IPS-15b (cell line): ENCODE measurements at regions not wholly inside any gene's neighbourhood (a gene's known extent, or its start where the extent isn't known, plus 50 kb on each side); places are given as distances from the start of the nearest gene placed in this dataset.

ENCODE experiments used
- H3K27me3 ChIP-seq: one replicate; pipeline ENCODE4 v1.6.1; 2013; ENCODE audit warnings: low read length; ENCODE audit not compliant: control insufficient read depth, insufficient read depth
- H3K36me3 ChIP-seq: one replicate; pipeline ENCODE4 v1.6.1; 2013; ENCODE audit warnings: low read length; ENCODE audit not compliant: control insufficient read depth, insufficient read depth
- H3K4me1 ChIP-seq: one replicate; pipeline ENCODE4 v1.6.1; 2013; ENCODE audit warnings: mild to moderate bottlenecking, low read length; ENCODE audit not compliant: control insufficient read depth, insufficient read depth
- H3K4me3 ChIP-seq: one replicate; pipeline ENCODE4 v1.5.1; 2013; ENCODE audit warnings: low read depth, low read length
- H3K9ac ChIP-seq: one replicate; pipeline ENCODE4 v1.6.1; 2013; ENCODE audit warnings: low read depth, mild to moderate bottlenecking, low read length
- H3K9me3 ChIP-seq: one replicate; pipeline ENCODE4 v1.6.1; 2013; ENCODE audit warnings: mild to moderate bottlenecking, low read length; ENCODE audit not compliant: control insufficient read depth, insufficient read depth

DNA sequence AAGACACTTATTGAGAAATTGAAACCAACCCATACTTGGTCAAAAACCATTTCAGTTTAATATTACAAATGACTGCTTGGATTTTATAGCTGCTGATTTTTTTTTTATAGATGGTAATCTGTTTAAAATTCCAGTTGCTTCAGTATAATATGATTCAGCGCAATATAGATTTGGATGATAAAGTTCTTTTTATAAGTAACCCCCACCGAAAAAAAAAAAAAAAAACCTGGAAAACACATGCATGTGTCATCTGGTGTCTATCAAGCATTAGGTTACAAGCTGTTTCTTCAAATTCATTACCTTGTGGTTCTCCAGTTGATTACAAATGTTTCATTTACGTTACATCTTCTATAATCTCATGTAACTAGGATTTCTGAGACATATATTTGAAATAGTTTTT is 356.6 kb upstream of the ROBO2 start:
- H3K36me3 ChIP-seq, result no peaks in the 10 kb centered on the region
- no peaks in the 10 kb centered on the region for H3K27me3 ChIP-seq
- no peak overlapping the region for H3K4me3 ChIP-seq
- H3K4me1 ChIP-seq, result peaks cover 7% of the 10 kb centered on the region
- H3K9me3 ChIP-seq, result no peaks in the 10 kb centered on the region
- no peak overlapping the region for H3K9ac ChIP-seq

DNA sequence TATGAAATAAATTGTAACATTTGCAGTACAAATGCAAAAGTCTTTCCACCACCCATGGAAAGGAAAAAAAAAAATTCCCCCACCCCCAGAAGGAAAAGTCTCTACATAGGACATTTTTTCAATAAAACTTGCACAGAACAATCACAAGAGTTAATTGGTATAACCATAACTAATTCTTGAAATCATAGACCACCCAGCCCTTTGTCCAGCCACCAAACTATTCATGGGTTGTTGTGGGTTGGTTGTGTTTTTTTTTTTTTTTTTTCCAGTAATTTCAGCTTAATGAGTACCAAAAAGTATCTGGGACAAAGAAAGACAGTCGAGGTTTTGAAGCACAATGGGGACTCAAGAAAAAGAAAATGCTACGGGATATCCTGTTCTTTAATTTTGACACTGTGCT is 355.0 kb upstream of the ROBO2 start:
- Histone ChIP-seq H3K4me3 (no peak overlapping the region), H3K9me3 (no peaks in the 10 kb centered on the region), H3K9ac (no peak overlapping the region), H3K4me1 (peaks cover 7% of the 10 kb centered on the region), H3K36me3 (no peaks in the 10 kb centered on the region), H3K27me3 (no peaks in the 10 kb centered on the region)

DNA sequence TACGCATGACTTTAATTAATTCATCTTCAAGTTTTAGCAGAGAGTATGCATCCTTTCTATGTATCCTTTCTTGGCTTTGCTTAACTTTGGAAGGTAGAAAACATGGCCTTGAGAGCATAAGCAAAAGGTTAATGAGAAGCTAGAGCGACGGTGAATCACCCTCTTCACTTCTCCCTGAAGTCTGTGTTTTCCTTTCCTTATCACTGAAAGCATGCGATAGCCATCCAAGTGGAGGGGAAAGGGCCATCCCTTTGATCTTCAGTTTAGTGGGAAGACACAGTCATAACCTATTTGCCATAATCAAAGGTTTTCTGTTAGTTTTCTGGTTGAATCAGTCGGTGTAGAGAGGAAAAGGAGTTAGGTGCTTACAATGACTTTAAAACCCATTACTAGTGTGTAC is 354.0 kb upstream of the ROBO2 start:
- Histone ChIP-seq H3K36me3 (no peaks in the 10 kb centered on the region), H3K9ac (no peak overlapping the region), H3K4me1 (peaks cover 7% of the 10 kb centered on the region), H3K9me3 (no peaks in the 10 kb centered on the region), H3K4me3 (no peak overlapping the region), H3K27me3 (no peaks in the 10 kb centered on the region)

DNA sequence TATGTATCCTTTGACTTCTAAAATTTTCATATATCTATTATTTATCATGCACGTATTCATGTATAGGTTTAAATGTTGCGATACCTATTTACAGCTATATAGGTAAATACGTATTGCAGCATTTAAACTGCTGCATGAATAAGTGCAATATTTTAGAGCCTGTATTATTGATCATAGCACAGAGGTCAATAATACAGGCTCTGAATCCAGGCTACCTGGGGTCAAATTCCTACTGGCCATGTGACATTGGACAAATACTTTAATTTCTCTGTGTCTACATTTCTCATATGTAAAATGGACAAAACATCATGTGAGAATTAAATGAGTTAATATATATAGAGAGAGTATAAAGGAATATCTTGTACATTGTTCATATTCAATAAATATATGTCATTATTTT is 352.9 kb upstream of the ROBO2 start:
- Histone ChIP-seq H3K4me1 (peaks cover 5% of the 10 kb centered on the region), H3K4me3 (no peak overlapping the region), H3K27me3 (no peaks in the 10 kb centered on the region), H3K36me3 (no peaks in the 10 kb centered on the region), H3K9me3 (no peaks in the 10 kb centered on the region), H3K9ac (no peak overlapping the region)

DNA sequence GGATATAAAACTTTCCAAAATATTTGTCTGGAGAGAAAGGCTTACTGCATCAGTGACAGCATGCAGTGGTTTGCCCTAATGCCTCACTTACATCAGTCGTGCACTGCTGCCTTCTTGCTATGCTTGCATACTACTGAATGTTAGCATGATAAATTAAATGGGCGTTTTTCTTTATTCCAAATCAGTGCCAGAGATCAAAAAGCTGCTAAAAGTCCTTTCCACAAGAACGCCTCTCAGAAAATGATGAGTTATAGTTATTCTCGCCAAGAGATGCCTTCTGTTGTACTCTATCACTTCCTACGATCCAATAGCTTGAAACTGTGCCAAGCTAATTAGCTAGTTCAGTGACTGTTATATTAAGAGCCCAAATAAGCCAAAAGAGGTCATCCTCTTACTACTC is 345.8 kb upstream of the ROBO2 start:
- H3K4me1 ChIP-seq, result peaks cover 3% of the 10 kb centered on the region

DNA sequence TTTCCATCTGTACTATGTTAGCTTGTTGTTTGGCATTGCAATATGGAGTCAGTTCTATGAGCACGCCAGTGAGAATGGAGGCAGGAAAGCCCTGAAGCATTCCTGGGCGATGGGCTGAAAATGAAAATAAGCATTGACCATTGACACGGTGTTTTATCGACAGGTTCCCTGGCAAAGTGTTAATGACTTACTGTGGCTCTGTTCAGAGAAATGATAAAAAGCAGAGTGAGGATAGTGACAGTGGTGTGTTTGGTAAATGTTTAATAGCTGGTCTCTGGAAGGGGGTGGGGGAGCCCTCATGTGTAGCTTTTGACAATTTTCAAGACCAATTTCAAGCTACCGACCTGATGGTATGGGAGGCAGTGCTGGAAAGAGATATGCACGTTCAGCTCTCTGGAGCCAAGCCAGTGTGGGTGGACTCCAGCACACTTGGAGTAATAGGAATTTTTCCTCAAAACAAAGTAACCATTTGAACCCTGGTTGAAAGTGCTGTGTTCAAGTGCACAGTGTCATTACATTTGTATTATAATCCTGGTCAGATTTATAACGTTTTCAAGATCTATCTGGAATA is 341.7 kb upstream of the ROBO2 start:
- H3K4me1 ChIP-seq, result peaks cover 22% of the 10 kb centered on the region
- no peaks in the 10 kb centered on the region for H3K36me3 ChIP-seq
- no peak overlapping the region for H3K9ac ChIP-seq
- no peak overlapping the region for H3K4me3 ChIP-seq
- H3K27me3 ChIP-seq, result no peaks in the 10 kb centered on the region
- no peaks in the 10 kb centered on the region for H3K9me3 ChIP-seq

More for the DNA sequence above, 345.8 kb upstream of the ROBO2 start:
- H3K9me3 ChIP-seq, result no peaks in the 10 kb centered on the region
- no peak overlapping the region for H3K4me3 ChIP-seq
- no peak overlapping the region for H3K9ac ChIP-seq
- no peaks in the 10 kb centered on the region for H3K27me3 ChIP-seq
- no peaks in the 10 kb centered on the region for H3K36me3 ChIP-seq

DNA sequence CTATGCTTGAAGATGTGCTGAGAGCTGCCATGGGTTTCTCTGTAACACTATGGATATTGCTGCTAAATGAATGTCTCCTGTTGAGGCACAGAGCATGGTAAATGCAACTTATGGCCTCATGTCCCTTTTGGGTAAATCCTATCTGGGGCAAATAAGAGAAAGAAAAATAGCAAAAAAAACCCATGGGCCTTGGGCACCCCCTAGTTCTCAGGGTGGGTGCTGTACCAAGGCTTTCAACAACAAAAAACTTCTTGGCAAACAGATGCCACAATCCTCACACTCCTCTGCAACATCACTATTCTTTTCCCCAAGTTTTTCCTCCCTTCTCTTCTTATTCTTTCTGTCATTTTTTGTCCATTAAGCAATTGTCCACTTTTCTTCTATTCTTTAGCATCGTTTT is 340.1 kb upstream of the ROBO2 start:
- H3K9me3 ChIP-seq, result no peaks in the 10 kb centered on the region
- no peaks in the 10 kb centered on the region for H3K27me3 ChIP-seq
- no peak overlapping the region for H3K9ac ChIP-seq
- H3K4me1 ChIP-seq, result peaks cover 22% of the 10 kb centered on the region
- no peak overlapping the region for H3K4me3 ChIP-seq
- no peaks in the 10 kb centered on the region for H3K36me3 ChIP-seq

DNA sequence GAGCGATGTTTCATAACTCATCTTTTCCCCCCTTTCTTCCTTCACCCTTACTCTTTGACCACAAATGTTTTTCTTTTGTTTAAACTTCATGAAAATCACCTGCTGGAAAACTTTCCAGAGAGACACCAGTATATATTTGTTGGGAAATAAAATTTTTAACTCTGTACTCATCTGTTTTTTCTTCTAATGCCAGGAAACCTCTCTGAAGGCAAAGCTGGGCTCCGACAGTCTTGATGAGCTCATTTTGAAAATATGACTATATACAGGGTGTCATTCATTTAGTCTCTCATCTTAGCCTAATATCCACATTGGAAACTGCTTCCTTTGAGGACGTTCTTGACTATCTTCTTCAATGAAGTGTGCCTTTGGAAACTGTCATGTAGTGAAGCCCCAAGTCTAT is 339.6 kb upstream of the ROBO2 start:
- Histone ChIP-seq H3K27me3 (no peaks in the 10 kb centered on the region), H3K9me3 (no peaks in the 10 kb centered on the region), H3K4me1 (peaks cover 22% of the 10 kb centered on the region), H3K9ac (no peak overlapping the region), H3K36me3 (no peaks in the 10 kb centered on the region), H3K4me3 (no peak overlapping the region)

DNA sequence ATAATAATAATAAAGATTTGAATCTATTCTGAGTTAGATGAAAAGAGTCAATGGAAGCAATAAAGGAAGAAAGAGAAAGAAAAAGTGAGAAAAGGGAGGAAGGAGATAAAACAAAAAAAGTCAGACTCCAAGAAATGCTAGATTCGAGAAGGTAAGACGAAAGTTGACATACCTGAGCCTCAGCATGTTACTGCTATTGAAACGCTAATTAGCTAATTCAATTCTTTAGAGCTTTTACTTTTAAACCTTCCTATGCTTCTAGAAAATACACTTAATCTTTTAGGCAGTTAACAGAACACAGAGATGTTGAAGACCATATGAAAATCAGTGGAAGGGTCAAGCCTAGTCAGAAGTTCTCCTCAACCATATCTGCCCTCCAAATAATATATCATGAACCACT is 337.2 kb upstream of the ROBO2 start:
- no peaks in the 10 kb centered on the region for H3K36me3 ChIP-seq
- no peaks in the 10 kb centered on the region for H3K9me3 ChIP-seq
- peaks cover 22% of the 10 kb centered on the region for H3K4me1 ChIP-seq
- no peak overlapping the region for H3K9ac ChIP-seq
- H3K4me3 ChIP-seq, result no peak overlapping the region
- H3K27me3 ChIP-seq, result no peaks in the 10 kb centered on the region

DNA sequence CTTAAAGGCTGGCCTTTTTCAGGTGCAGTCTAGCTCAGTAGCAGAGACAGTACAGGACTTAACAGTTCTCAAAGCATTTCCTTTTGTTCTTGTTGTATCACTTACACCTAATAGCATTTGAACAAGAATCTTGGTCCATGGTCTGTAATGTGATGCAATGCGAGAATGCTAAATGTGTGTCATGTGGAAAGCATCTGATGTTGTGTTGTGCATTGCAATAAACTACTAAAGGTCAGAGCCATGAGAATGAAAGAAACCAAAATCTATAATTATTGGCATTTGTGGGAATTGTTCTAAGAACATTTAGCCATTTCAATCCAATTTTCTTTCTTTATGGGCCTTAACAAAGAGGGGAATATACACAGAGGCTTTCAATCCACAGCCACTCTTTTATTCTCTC is 324.5 kb upstream of the ROBO2 start:
- no peaks in the 10 kb centered on the region for H3K9me3 ChIP-seq
- no peak overlapping the region for H3K4me3 ChIP-seq
- H3K9ac ChIP-seq, result no peak overlapping the region
- no peaks in the 10 kb centered on the region for H3K36me3 ChIP-seq
- H3K27me3 ChIP-seq, result no peaks in the 10 kb centered on the region
- no peaks in the 10 kb centered on the region for H3K4me1 ChIP-seq

DNA sequence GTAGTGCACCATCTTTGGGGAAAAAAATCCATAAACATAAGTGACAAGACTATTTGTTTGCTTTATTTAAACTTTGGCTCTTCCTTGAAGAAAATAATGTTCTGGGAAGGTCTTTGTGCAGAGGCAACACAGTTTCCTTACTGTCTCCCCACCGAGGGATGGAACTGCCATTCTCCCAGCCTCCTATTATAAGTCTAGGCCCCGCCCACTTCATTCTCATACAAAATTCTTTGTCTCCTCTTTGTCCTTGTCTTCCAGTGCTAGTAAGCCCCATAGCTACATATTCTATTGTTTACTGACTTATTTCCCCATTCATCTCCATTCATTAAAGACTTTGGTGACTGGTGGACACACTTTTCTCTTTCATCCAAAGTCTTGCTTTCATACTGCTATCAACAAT is 316.5 kb upstream of the ROBO2 start:
- no peaks in the 10 kb centered on the region for H3K36me3 ChIP-seq
- no peak overlapping the region for H3K4me3 ChIP-seq
- H3K9me3 ChIP-seq, result no peaks in the 10 kb centered on the region
- peaks cover 5% of the 10 kb centered on the region for H3K4me1 ChIP-seq
- no peak overlapping the region for H3K9ac ChIP-seq
- no peaks in the 10 kb centered on the region for H3K27me3 ChIP-seq

DNA sequence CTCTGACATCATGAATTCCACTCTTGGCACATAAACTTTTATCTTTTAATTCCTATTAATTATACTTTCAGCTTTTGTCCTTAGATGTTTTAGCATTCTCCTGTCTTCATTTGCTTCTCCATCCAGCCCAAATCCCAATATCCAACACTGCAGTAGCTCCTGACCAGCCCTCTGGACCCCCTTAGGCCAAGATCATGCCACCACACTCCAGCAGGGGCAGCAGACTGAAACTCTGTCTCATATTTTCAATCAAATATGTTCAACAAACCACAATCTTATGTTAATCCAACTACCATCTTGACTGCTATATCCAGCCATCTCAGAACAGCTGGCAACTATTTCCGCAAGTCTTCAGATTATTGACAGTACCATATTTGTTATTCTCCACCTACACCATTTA is 315.8 kb upstream of the ROBO2 start:
- no peaks in the 10 kb centered on the region for H3K9me3 ChIP-seq

DNA sequence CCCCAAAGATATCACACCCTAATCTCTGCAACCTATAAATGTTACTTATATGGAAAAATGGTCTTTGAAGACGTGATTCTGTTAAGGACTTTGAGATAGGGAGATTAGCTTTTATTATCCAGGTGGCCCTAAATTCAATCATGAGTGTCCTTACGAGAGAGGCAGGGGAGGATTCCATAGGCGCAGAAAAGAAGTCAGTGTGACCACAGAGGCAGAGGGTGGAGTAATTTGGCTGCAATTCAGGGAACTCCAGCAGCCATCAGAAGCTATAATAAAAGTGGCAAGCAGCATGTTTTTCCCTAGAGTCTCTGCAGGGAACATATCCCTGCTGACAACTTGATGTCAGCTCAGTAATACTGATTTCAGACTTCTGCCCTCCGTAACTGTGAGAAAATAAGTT is 315.2 kb upstream of the ROBO2 start:
- H3K27me3 ChIP-seq, result no peaks in the 10 kb centered on the region
- H3K9me3 ChIP-seq, result no peaks in the 10 kb centered on the region
- peaks cover 5% of the 10 kb centered on the region for H3K4me1 ChIP-seq
- H3K36me3 ChIP-seq, result no peaks in the 10 kb centered on the region
- no peak overlapping the region for H3K4me3 ChIP-seq
- H3K9ac ChIP-seq, result no peak overlapping the region

More for the DNA sequence above, 315.8 kb upstream of the ROBO2 start:
- Histone ChIP-seq H3K4me3 (no peak overlapping the region), H3K27me3 (no peaks in the 10 kb centered on the region), H3K4me1 (peaks cover 5% of the 10 kb centered on the region), H3K9ac (no peak overlapping the region), H3K36me3 (no peaks in the 10 kb centered on the region)
